H1 (cell line): ENCODE measurements at regions not wholly inside any gene's neighbourhood (a gene's known extent, or its start where the extent isn't known, plus 50 kb on each side); places are given as distances from the start of the nearest gene placed in this dataset.

Source experiments
- CTCF ChIA-PET: fragments of 300-600 bp; sonication (Branson Sonifier 250); formaldehyde crosslinking; loops from one replicate; lab custom pipeline; 2021; ENCODE audit not compliant: partially characterized antibody; lab: Charles Lee
- POLR2A ChIA-PET: fragments of 300-600 bp; sonication (Branson Sonifier 250); formaldehyde crosslinking; loops from one replicate; lab custom pipeline; 2021; ENCODE audit warnings: inconsistent platforms; ENCODE audit not compliant: partially characterized antibody; lab: Charles Lee
- DNase-seq, 2 experiments: peaks; one replicate each; pipeline versions ENCODE4 v3.0.0 to v3.0.0-alpha.2; 2010 to 2022; ENCODE audit warnings: low spot score in 2 of 2, low read depth in 1 of 2, mixed read lengths in 1 of 2
- FAIRE-seq: peaks from 2 replicates; lab custom pipeline; 2011; peaks lifted over from hg19 to GRCh38; lab: Jason Lieb, UNC
- H2AFZ ChIP-seq: 2 replicates; pipeline ENCODE4 v1.8.1; 2012; ENCODE audit warnings: low read length, inconsistent platforms
- H2AK5ac ChIP-seq: 2 replicates; pipeline ENCODE4 v1.6.1; 2013; ENCODE audit warnings: low read depth, low read length
- H2BK120ac ChIP-seq: replicated peaks from 2 replicates; pipeline ENCODE3; 2013; ENCODE audit warnings: low read depth, low read length, inconsistent platforms
- H2BK12ac ChIP-seq: 2 replicates; pipeline ENCODE4 v1.6.1; 2013; ENCODE audit warnings: low read depth, low read length
- H2BK15ac ChIP-seq: 2 replicates; pipeline ENCODE4 v1.6.1; 2013; ENCODE audit warnings: low read length
- H2BK20ac ChIP-seq: 2 replicates; pipeline ENCODE4 v1.6.1; 2013; ENCODE audit warnings: low read length
- H2BK5ac ChIP-seq: 2 replicates; pipeline ENCODE4 v1.6.1; 2013; ENCODE audit warnings: low read depth, low read length
- H3K14ac ChIP-seq: 2 replicates; pipeline ENCODE4 v1.6.1; 2013; ENCODE audit warnings: inconsistent platforms; ENCODE audit not compliant: insufficient read length
- H3K18ac ChIP-seq: 2 replicates; pipeline ENCODE4 v1.6.1; 2013; ENCODE audit warnings: low read length; ENCODE audit errors: extremely low read depth
- H3K23ac ChIP-seq: 2 replicates; pipeline ENCODE4 v1.6.1; 2013; ENCODE audit warnings: inconsistent platforms; ENCODE audit not compliant: insufficient read length
- H3K23me2 ChIP-seq: 2 replicates; pipeline ENCODE4 v1.6.1; 2013; ENCODE audit warnings: low read depth, low read length
- H3K27ac ChIP-seq: 2 replicates; pipeline ENCODE4 v1.6.1; 2011; ENCODE audit warnings: low read depth, low read length, inconsistent platforms
- H3K27me3 ChIP-seq, 4 experiments: replicated peaks in 1 of 4; 1 replicate in 1 of 4; 2 replicates in 3 of 4; pipeline versions ENCODE4 v1.6.1 to v1.8.1; 2011 to 2013; ENCODE audit warnings: low read length in 3 of 4, mild to moderate bottlenecking in 3 of 4, inconsistent platforms in 2 of 4, mixed read lengths in 2 of 4, moderate library complexity in 1 of 4; ENCODE audit not compliant: control insufficient read depth in 3 of 4, insufficient read depth in 3 of 4; ENCODE audit errors: extremely low read depth in 1 of 4
- H3K36me3 ChIP-seq, 4 experiments: 2 replicates each; pipeline versions ENCODE4 v1.6.1 to v1.8.1; 2011 to 2013; ENCODE audit warnings: mild to moderate bottlenecking in 4 of 4, low read length in 3 of 4, moderate library complexity in 2 of 4, control low read depth in 1 of 4, inconsistent platforms in 1 of 4; ENCODE audit not compliant: insufficient read depth in 4 of 4, control insufficient read depth in 2 of 4
- H3K4ac ChIP-seq: replicated peaks from 2 replicates; pipeline ENCODE3; 2013; ENCODE audit warnings: low read length, low read depth, mixed read lengths, inconsistent platforms; ENCODE audit not compliant: insufficient read length
- H3K4me1 ChIP-seq, 4 experiments: replicated peaks in 1 of 4; 1 replicate in 1 of 4; 2 replicates in 3 of 4; pipeline versions ENCODE4 v1.6.1 to v1.8.1; 2011 to 2013; ENCODE audit warnings: low read length in 3 of 4, inconsistent platforms in 2 of 4, mixed read lengths in 1 of 4; ENCODE audit not compliant: insufficient read depth in 4 of 4, control insufficient read depth in 3 of 4
- H3K4me2 ChIP-seq, 2 experiments: 2 replicates each; pipeline versions ENCODE4 v1.6.1 to v1.8.1; 2011 to 2013; ENCODE audit warnings: low read depth in 2 of 2, low read length in 2 of 2, control low read depth in 1 of 2, inconsistent platforms in 1 of 2, mild to moderate bottlenecking in 1 of 2; ENCODE audit not compliant: insufficient read depth in 1 of 2
- H3K4me3 ChIP-seq, 4 experiments: fragments of 200-600, 300-600 bp in 1 of 4; sonication (generic), shearing (Covaris generic), sonication (Bioruptor Twin) in 1 of 4; 2 replicates each; pipeline versions ENCODE4 v1.5.1 to v1.8.1; 2011 to 2016; ENCODE audit warnings: low read length in 4 of 4, low read depth in 3 of 4, control low read depth in 2 of 4, inconsistent platforms in 2 of 4, mild to moderate bottlenecking in 2 of 4, mixed read lengths in 1 of 4, moderate library complexity in 1 of 4; ENCODE audit not compliant: insufficient read depth in 2 of 4; ENCODE audit errors: extremely low read depth in 1 of 4
- H3K56ac ChIP-seq: replicated peaks from 2 replicates; pipeline ENCODE3; 2013; ENCODE audit warnings: low read depth, mild to moderate bottlenecking, mixed read lengths, low read length, inconsistent platforms; ENCODE audit not compliant: insufficient read length
- H3K79me1 ChIP-seq: 2 replicates; pipeline ENCODE4 v1.6.1; 2013; ENCODE audit warnings: low read depth, low read length, control low read depth
- H3K79me2 ChIP-seq, 2 experiments: 2 replicates each; pipeline versions ENCODE4 v1.6.1 to v1.8.1; 2012 to 2013; ENCODE audit warnings: low read length in 2 of 2, mild to moderate bottlenecking in 2 of 2, inconsistent platforms in 1 of 2; ENCODE audit not compliant: insufficient read depth in 2 of 2, control insufficient read depth in 1 of 2
- H3K9ac ChIP-seq, 4 experiments: replicated peaks in 1 of 4; 1 replicate in 1 of 4; 2 replicates in 3 of 4; pipeline versions ENCODE4 v1.6.1 to v1.8.1; 2011 to 2013; ENCODE audit warnings: low read depth in 3 of 4, low read length in 3 of 4, control low read depth in 2 of 4, mild to moderate bottlenecking in 2 of 4, moderate library complexity in 2 of 4, inconsistent platforms in 1 of 4; ENCODE audit errors: extremely low read depth in 1 of 4
- H3K9me3 ChIP-seq, 2 experiments: 2 replicates each; pipeline versions ENCODE4 v1.6.1 to v1.8.1; 2012 to 2013; ENCODE audit warnings: mild to moderate bottlenecking in 2 of 2, moderate library complexity in 2 of 2, control low read depth in 1 of 2, inconsistent platforms in 1 of 2, low read depth in 1 of 2, low read length in 1 of 2, mixed read lengths in 1 of 2; ENCODE audit not compliant: insufficient read depth in 2 of 2
- H4K20me1 ChIP-seq, 2 experiments: replicated peaks in 1 of 2; 2 replicates each; pipeline versions ENCODE3 to v1.8.1; 2011 to 2013; ENCODE audit warnings: inconsistent platforms in 2 of 2, low read length in 2 of 2, mild to moderate bottlenecking in 1 of 2; ENCODE audit not compliant: insufficient read depth in 2 of 2, control insufficient read depth in 1 of 2
- H4K5ac ChIP-seq: 2 replicates; pipeline ENCODE4 v1.6.1; 2013; ENCODE audit warnings: low read length, low read depth, mixed read lengths, inconsistent platforms; ENCODE audit not compliant: insufficient read length
- H4K8ac ChIP-seq: 2 replicates; pipeline ENCODE4 v1.8.0; 2013; ENCODE audit warnings: mild to moderate bottlenecking, moderate library complexity, low read length, inconsistent platforms; ENCODE audit not compliant: insufficient read depth; ENCODE audit errors: extremely low read depth
- H4K91ac ChIP-seq: replicated peaks from 2 replicates; pipeline ENCODE3; 2013; ENCODE audit warnings: low read length, mixed read lengths, inconsistent platforms; ENCODE audit not compliant: insufficient read length
- CBX8 ChIP-seq: fragments of 300-800, 300-1000 bp; sonication (generic); IDR thresholded peaks from 2 replicates; pipeline ENCODE4 v1.7.1; 2016; ENCODE audit warnings: low read depth, low read length, borderline replicate concordance
- KDM4A ChIP-seq: IDR thresholded peaks from one replicate; pipeline ENCODE4 v1.7.1; 2012; ENCODE audit warnings: low read depth, mild to moderate bottlenecking, moderate library complexity, low read length, inconsistent platforms; ENCODE audit not compliant: severe bottlenecking
- KDM5A ChIP-seq: fragments of 200-600 bp; IDR thresholded peaks from 2 replicates; pipeline ENCODE4 v1.7.1; 2012; ENCODE audit warnings: mild to moderate bottlenecking, low read length, inconsistent platforms, mixed read lengths
- MAFK ChIP-seq: IDR thresholded peaks from 2 replicates; pipeline ENCODE4 v1.6.1; 2012; ENCODE audit warnings: low read depth, mild to moderate bottlenecking, improper control_type of control experiment, low read length
- MAX ChIP-seq: IDR thresholded peaks from 2 replicates; pipeline ENCODE4 v1.6.1; 2012; ENCODE audit warnings: inconsistent platforms
- POLR2AphosphoS5 ChIP-seq: IDR thresholded peaks from 2 replicates; pipeline ENCODE4 v1.6.1; 2011; ENCODE audit warnings: low read depth, low read length
- RXRA ChIP-seq: IDR thresholded peaks from 2 replicates; pipeline ENCODE4 v1.6.1; 2011; ENCODE audit warnings: low read depth, mild to moderate bottlenecking, low read length, moderate library complexity; ENCODE audit not compliant: insufficient read depth
- SP2 ChIP-seq: IDR thresholded peaks from 2 replicates; pipeline ENCODE4 v1.6.1; 2012; ENCODE audit warnings: mild to moderate bottlenecking, low read length, inconsistent platforms
- SRF ChIP-seq: IDR thresholded peaks from 2 replicates; pipeline ENCODE4 v1.6.1; 2011; ENCODE audit warnings: mild to moderate bottlenecking, low read depth, low read length, moderate library complexity
- TAF1 ChIP-seq: IDR thresholded peaks from 2 replicates; pipeline ENCODE4 v1.6.1; 2011; ENCODE audit warnings: mild to moderate bottlenecking, low read depth, low read length
- TBP ChIP-seq: IDR thresholded peaks from 2 replicates; pipeline ENCODE4 v1.6.1; 2011; ENCODE audit warnings: low read depth, low read length, improper control_type of control experiment
- TEAD4 ChIP-seq: IDR thresholded peaks from 2 replicates; pipeline ENCODE4 v1.6.1; 2012; ENCODE audit warnings: low read depth, low read length, inconsistent platforms, mixed read lengths
- YY1 ChIP-seq: IDR thresholded peaks from 2 replicates; pipeline ENCODE4 v1.6.1; 2011; ENCODE audit warnings: low read depth, mild to moderate bottlenecking, low read length
- WGBS, 2 experiments: shearing (Covaris generic) in 1 of 2; methylation state at CpG; one replicate each; pipeline versions ENCODE4 v1.1.6 to v1.1.7; 2013 to 2015; ENCODE audit warnings: low lambda C conversion rate in 2 of 2, mixed read lengths in 2 of 2, inconsistent platforms in 1 of 2, low coverage in 1 of 2, missing lambda C conversion rate in 1 of 2; ENCODE audit not compliant: insufficient replicate concordance in 2 of 2, insufficient coverage in 1 of 2, insufficient read length in 1 of 2; ENCODE audit errors: extremely low coverage in 1 of 2, missing lambda C conversion rate in 1 of 2; 5-methylcytosine and 5-hydroxymethylcytosine counted together

- no peak overlapping the region for H3K14ac ChIP-seq
- 0 out of 2 replicates have a peak overlapping the region, but pooled peaks have one; percentile 13 for H2BK20ac ChIP-seq
- no peak overlapping the region for H3K4me2 ChIP-seq
- no peaks in the 10 kb centered on the region for H4K20me1 ChIP-seq
- no peaks in the 10 kb centered on the region for H3K27me3 ChIP-seq
- no peaks in the 10 kb centered on the region for H3K23me2 ChIP-seq
- peaks cover 0 to 15% (median 9%) of the 10 kb centered on the region in 4 experiments; a peak in 6 of 7 replicates for H3K4me1 ChIP-seq
- CTCF ChIA-PET: interaction anchor here (1.0 to 1.3 kb wide), 2 partner anchors 12 to 22 kb away, joined by 3 read pairs; no protein-coding TSS in a partner anchor
- POLR2A ChIA-PET: no interaction called here
- H3K4me3 ChIP-seq: no peak overlapping the region
- H2AK5ac ChIP-seq: no peak overlapping the region
- no peaks in the 10 kb centered on the region for H3K36me3 ChIP-seq
- FAIRE-seq: no peak
- no peak overlapping the region for H3K18ac ChIP-seq
- H3K9ac ChIP-seq: no peak overlapping the region
- H4K5ac ChIP-seq: no peak overlapping the region
- H4K91ac ChIP-seq: no peak overlapping the region
- H3K23ac ChIP-seq: no peak overlapping the region
- no peak for DNase-seq
- no peak overlapping the region for H2BK120ac ChIP-seq
- no peak overlapping the region for H2BK15ac ChIP-seq
- H3K4ac ChIP-seq: no peak overlapping the region
- no peak overlapping the region for H2AFZ ChIP-seq
- H3K79me1 ChIP-seq: no peaks in the 10 kb centered on the region
- no peaks in the 10 kb centered on the region for H3K9me3 ChIP-seq
- 90% methylated on average over 7 of the region's 7 CpGs; no CpG with 5 or more reads in 1 of the 2 experiments for WGBS, 2 experiments
- H4K8ac ChIP-seq: no peak overlapping the region
- H3K79me2 ChIP-seq: no peaks in the 10 kb centered on the region
- H2BK5ac ChIP-seq: no peak overlapping the region
- H3K27ac ChIP-seq: no peak overlapping the region
- H3K56ac ChIP-seq: no peak overlapping the region
- H2BK12ac ChIP-seq: no peak overlapping the region
- TF ChIP-seq KDM4A (no peak), KDM5A (no peak), TEAD4 (no peak), CBX8 (no peak), POLR2AphosphoS5 (no peak), MAX (no peak), MAFK (no peak), TAF1 (no peak), SP2 (no peak), RXRA (no peak), TBP (no peak), SRF (no peak), YY1 (no peak)
These were observed 400.0 kb downstream of the SOX9 start for GRCh38 chr17:72520665-72521303.
